HepG2 (cell line): ENCODE measurements at regions not wholly inside any gene's neighbourhood (a gene's known extent, or its start where the extent isn't known, plus 50 kb on each side); places are given as distances from the start of the nearest gene placed in this dataset.

Experiments
- ATAC-seq: fragments of 200-7000 bp; cut with Tn5 transposase; 3 replicates; pipeline ENCODE4 v1.9.1; 2020; ENCODE audit warnings: mild to moderate bottlenecking, moderate library complexity
- BruUV-seq: library from RNA; stranded (reverse); fragments of 400-500 nt; replicated peaks from 2 replicates; lab custom pipeline; 2021; lab: Mats Ljungman, UMichigan
- CTCF ChIA-PET: fragments of 300-600 bp; formaldehyde crosslinking; extraction: SDS; loops from one replicate; lab custom pipeline; 2021; ENCODE audit warnings: low total read pairs, inconsistent platforms, low intra/inter-chr PET ratio; lab: Yijun Ruan, JAX
- POLR2A ChIA-PET: fragments of 350-600 bp; sonication (Branson Sonifier 250); formaldehyde crosslinking; loops from one replicate; lab custom pipeline; 2020; ENCODE audit warnings: antibody characterized with exemption, inconsistent platforms; lab: Yijun Ruan, JAX
- DNase-seq: peaks from one replicate; pipeline ENCODE4 v3.0.0-alpha.2; 2015; ENCODE audit warnings: low spot score
- FAIRE-seq: peaks from 3 replicates; lab custom pipeline; 2011; peaks lifted over from hg19 to GRCh38; lab: Jason Lieb, UNC
- H2AFZ ChIP-seq: one replicate; pipeline ENCODE4 v1.6.1; 2011; ENCODE audit warnings: low read length, inconsistent platforms
- H3K27ac ChIP-seq: fragments of 300-600 bp; 3 replicates; pipeline ENCODE4 v1.8.0; 2011; ENCODE audit warnings: mixed run types, mild to moderate bottlenecking, mixed read lengths, low read length, inconsistent platforms; ENCODE audit not compliant: insufficient read depth; ENCODE audit errors: extremely low read length
- H3K27me3 ChIP-seq, 2 experiments: fragments of 200-600 bp in 1 of 2; 2 replicates in 1 of 2; 3 replicates in 1 of 2; pipeline versions ENCODE4 v1.6.0 to v1.8.0; 2011; ENCODE audit warnings: low read length in 2 of 2, mild to moderate bottlenecking in 2 of 2, moderate library complexity in 2 of 2, inconsistent platforms in 1 of 2; ENCODE audit not compliant: insufficient read depth in 2 of 2, control insufficient read depth in 1 of 2
- H3K36me3 ChIP-seq, 2 experiments: fragments of 200-600 bp in 1 of 2; replicated peaks in 1 of 2; 2 replicates in 1 of 2; 3 replicates in 1 of 2; pipeline versions ENCODE4 v1.5.1 to v1.8.0; 2011; ENCODE audit warnings: low read length in 2 of 2, inconsistent platforms in 1 of 2; ENCODE audit not compliant: insufficient read depth in 2 of 2, control insufficient read depth in 1 of 2
- H3K4me1 ChIP-seq: 2 replicates; pipeline ENCODE4 v1.5.1; 2012; ENCODE audit warnings: low read length, inconsistent platforms; ENCODE audit not compliant: insufficient read depth
- H3K4me2 ChIP-seq: 2 replicates; pipeline ENCODE4 v1.6.0; 2011; ENCODE audit warnings: low read depth, low read length, inconsistent platforms
- H3K4me3 ChIP-seq, 3 experiments: fragments of 200-600 bp in 1 of 3; sonication (generic), shearing (Covaris generic) in 1 of 3; replicated peaks in 1 of 3; 2 replicates each; pipeline ENCODE4 v1.5.1; 2011 to 2016; ENCODE audit warnings: low read length in 3 of 3, inconsistent platforms in 2 of 3, low read depth in 2 of 3, mild to moderate bottlenecking in 2 of 3, control low read depth in 1 of 3, mixed read lengths in 1 of 3; ENCODE audit not compliant: insufficient read depth in 1 of 3
- H3K79me2 ChIP-seq: one replicate; pipeline ENCODE4 v1.6.1; 2011; ENCODE audit warnings: low read length, inconsistent platforms; ENCODE audit not compliant: insufficient read depth
- H3K9ac ChIP-seq: 2 replicates; pipeline ENCODE4 v1.6.0; 2011; ENCODE audit warnings: mild to moderate bottlenecking, low read depth, low read length, inconsistent platforms; ENCODE audit not compliant: insufficient read depth
- H3K9me3 ChIP-seq: 2 replicates; pipeline ENCODE4 v1.5.1; 2012; ENCODE audit warnings: mild to moderate bottlenecking, low read length
- H4K20me1 ChIP-seq: 2 replicates; pipeline ENCODE4 v1.6.0; 2011; ENCODE audit warnings: inconsistent platforms, mild to moderate bottlenecking, low read length, moderate library complexity; ENCODE audit not compliant: insufficient read depth
- REST ChIP-seq, 2 experiments: IDR thresholded peaks; 2 replicates each; pipeline ENCODE4 v1.6.1; 2011 to 2012; ENCODE audit warnings: low read length in 2 of 2, borderline replicate concordance in 1 of 2, low read depth in 1 of 2, mild to moderate bottlenecking in 1 of 2, moderate library complexity in 1 of 2
- ZBTB14 ChIP-seq: sonication (generic); formaldehyde crosslinking; IDR thresholded peaks from 2 replicates; pipeline ENCODE4 v1.4.0; 2020; ENCODE audit warnings: missing genetic modification reagents
- ZNF547 ChIP-seq: sonication (generic); formaldehyde crosslinking; IDR thresholded peaks from 2 replicates; pipeline ENCODE4 v1.5.1; 2020; ENCODE audit warnings: mild to moderate bottlenecking, missing genetic modification reagents
- ZNF713 ChIP-seq: sonication (generic); formaldehyde crosslinking; IDR thresholded peaks from 2 replicates; pipeline ENCODE4 v1.4.0; 2020; ENCODE audit warnings: mild to moderate bottlenecking, missing genetic modification reagents
- WGBS: methylation state at CpG from one replicate; pipeline ENCODE4 v1.1.6; 2017; ENCODE audit warnings: low lambda C conversion rate; 5-methylcytosine and 5-hydroxymethylcytosine counted together
- in situ Hi-C: cut with HindIII; loops from 2 replicates; pipeline ENCODE4 v1.10.0; 2017; ENCODE audit warnings: low pct_unique_long_range_greater_than_20kb; ENCODE audit not compliant: extremely low pct_ligation_motif_present
- intact Hi-C: fragments of 100-400 bp; cut with micrococcal nuclease; formaldehyde crosslinking; loops from one replicate; pipeline ENCODE4 v1.10.0; 2022; ENCODE audit not compliant: unreplicated experiment

- TF ChIP-seq REST (IDR thresholded peaks at IDR 0.05; ENCODE audit: borderline replicate concordance in 1 of 2, low read depth in 1 of 2, low read length in 2 of 2) = no peak
Observed at GRCh38 chr11:98701541-98701940, 319.2 kb upstream of the CNTN5 start (continued).

- Histone ChIP-seq H3K9ac (no peak overlapping the region), H3K9me3 (peaks cover 3% of the 10 kb centered on the region; the same call in 1 of the 2 replicates), H3K4me2 (no peak overlapping the region), H3K79me2 (no peaks in the 10 kb centered on the region), H3K4me3 (no peak overlapping the region), H3K27ac (no peak overlapping the region), H3K4me1 (no peaks in the 10 kb centered on the region), H3K27me3 (no peaks in the 10 kb centered on the region), H3K36me3 (no peaks in the 10 kb centered on the region), H2AFZ (no peak overlapping the region), H4K20me1 (no peaks in the 10 kb centered on the region)
- FAIRE-seq (no peak), ATAC-seq (no peak), DNase-seq (no peak)
- no TSS peak for BruUV-seq
- 0% methylated on average over 4 of the region's 4 CpGs for WGBS
- POLR2A ChIA-PET = no interaction called here
- in situ Hi-C loops = no loop called here
- CTCF ChIA-PET = no interaction called here
- no peak for TF ChIP-seq ZNF547
- no peak for TF ChIP-seq ZNF713 (CRISPR knock-in tag)
- no peak for TF ChIP-seq ZBTB14 (CRISPR knock-in tag)
- intact Hi-C loops = no loop called here
Observed at GRCh38 chr11:98703779-98704556, 316.8 kb upstream of the CNTN5 start.
